ENCODE measurements at regions not wholly inside any gene's neighbourhood (a gene's known extent, or its start where the extent isn't known, plus 50 kb on each side); places are given as distances from the start of the nearest gene placed in this dataset.

GRCh38 chr3:152959307-152959706, 124.4 kb downstream of the P2RY1 start:
- TF ChIP-seq, protein P1, sequence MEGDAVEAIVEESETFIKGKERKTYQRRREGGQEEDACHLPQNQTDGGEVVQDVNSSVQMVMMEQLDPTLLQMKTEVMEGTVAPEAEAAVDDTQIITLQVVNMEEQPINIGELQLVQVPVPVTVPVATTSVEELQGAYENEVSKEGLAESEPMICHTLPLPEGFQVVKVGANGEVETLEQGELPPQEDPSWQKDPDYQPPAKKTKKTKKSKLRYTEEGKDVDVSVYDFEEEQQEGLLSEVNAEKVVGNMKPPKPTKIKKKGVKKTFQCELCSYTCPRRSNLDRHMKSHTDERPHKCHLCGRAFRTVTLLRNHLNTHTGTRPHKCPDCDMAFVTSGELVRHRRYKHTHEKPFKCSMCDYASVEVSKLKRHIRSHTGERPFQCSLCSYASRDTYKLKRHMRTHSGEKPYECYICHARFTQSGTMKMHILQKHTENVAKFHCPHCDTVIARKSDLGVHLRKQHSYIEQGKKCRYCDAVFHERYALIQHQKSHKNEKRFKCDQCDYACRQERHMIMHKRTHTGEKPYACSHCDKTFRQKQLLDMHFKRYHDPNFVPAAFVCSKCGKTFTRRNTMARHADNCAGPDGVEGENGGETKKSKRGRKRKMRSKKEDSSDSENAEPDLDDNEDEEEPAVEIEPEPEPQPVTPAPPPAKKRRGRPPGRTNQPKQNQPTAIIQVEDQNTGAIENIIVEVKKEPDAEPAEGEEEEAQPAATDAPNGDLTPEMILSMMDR (IDR thresholded peaks at IDR 0.05; ENCODE audit: borderline replicate concordance, extremely low read depth, low read length, poor library complexity, severe bottlenecking), result no peak
- TF ChIP-seq EZH2 (IDR thresholded peaks at IDR 0.05; ENCODE audit: borderline replicate concordance, low read depth, low read length, severe bottlenecking), result no peak
